Neural progenitor cell (in vitro differentiated cells): ENCODE measurements at regions not wholly inside any gene's neighbourhood (a gene's known extent, or its start where the extent isn't known, plus 50 kb on each side); places are given as distances from the start of the nearest gene placed in this dataset.

Experiments used
- DNase-seq: peaks from one replicate; pipeline ENCODE4 v3.0.0-alpha.2; 2016; ENCODE audit warnings: low spot score
- H2AFZ ChIP-seq: fragments of 200-600 bp; sonication (generic); replicated peaks from 2 replicates; pipeline ENCODE4 v1.6.1; 2016; ENCODE audit warnings: antibody characterized with exemption
- H3F3A ChIP-seq: fragments of 200-600 bp; sonication (generic); 2 replicates; pipeline ENCODE4 v1.6.1; 2016; ENCODE audit warnings: antibody characterized with exemption, low read depth
- H3K27ac ChIP-seq: fragments of 200-600 bp; sonication (generic); 2 replicates; pipeline ENCODE4 v1.5.1; 2016; ENCODE audit warnings: mild to moderate bottlenecking
- H3K27me3 ChIP-seq: fragments of 200-600 bp; sonication (generic); 2 replicates; pipeline ENCODE4 v1.6.1; 2016; ENCODE audit warnings: mild to moderate bottlenecking, moderate library complexity
- H3K36me3 ChIP-seq: fragments of 200-600 bp; sonication (generic); 2 replicates; pipeline ENCODE4 v1.5.1; 2016
- H3K4me1 ChIP-seq: fragments of 200-600 bp; sonication (generic); 2 replicates; pipeline ENCODE4 v1.6.1; 2016; ENCODE audit warnings: mixed run types
- H3K4me2 ChIP-seq: fragments of 200-600 bp; sonication (generic); 2 replicates; pipeline ENCODE4 v1.6.1; 2016
- H3K4me3 ChIP-seq: fragments of 200-600 bp; sonication (generic); 2 replicates; pipeline ENCODE4 v1.5.1; 2016
- H3K79me2 ChIP-seq: fragments of 200-600 bp; sonication (generic); 2 replicates; pipeline ENCODE4 v1.6.1; 2016; ENCODE audit warnings: low read depth
- H3K9ac ChIP-seq: fragments of 200-600 bp; sonication (generic); 2 replicates; pipeline ENCODE4 v1.6.1; 2016
- H3K9me3 ChIP-seq: fragments of 200-600 bp; sonication (generic); 2 replicates; pipeline ENCODE4 v1.5.1; 2016; ENCODE audit warnings: low read depth
- H4K20me1 ChIP-seq: fragments of 200-600 bp; sonication (generic); 2 replicates; pipeline ENCODE4 v1.6.1; 2016; ENCODE audit warnings: low read depth
- H3K27ac Mint-ChIP-seq: 3 replicates; pipeline ENCODE4 v1.8.0; 2021; ENCODE audit warnings: mixed read lengths
- H3K27me3 Mint-ChIP-seq: 2 replicates; pipeline ENCODE4 v1.8.0; 2022; ENCODE audit warnings: low read depth, mild to moderate bottlenecking, inconsistent platforms, moderate library complexity, mixed read lengths; ENCODE audit not compliant: insufficient read depth
- H3K36me3 Mint-ChIP-seq: 3 replicates; pipeline ENCODE4 v1.8.0; 2021; ENCODE audit warnings: mixed read lengths
- H3K4me1 Mint-ChIP-seq: 3 replicates; pipeline ENCODE4 v1.8.0; 2021; ENCODE audit warnings: mixed read lengths
- H3K4me3 Mint-ChIP-seq: 3 replicates; pipeline ENCODE4 v1.8.0; 2021; ENCODE audit warnings: mild to moderate bottlenecking, moderate library complexity, mixed read lengths
- H3K9me3 Mint-ChIP-seq: 3 replicates; pipeline ENCODE4 v1.8.0; 2020; ENCODE audit warnings: mixed read lengths
- CTCF ChIP-seq: fragments of 200-600 bp; sonication (generic); IDR thresholded peaks from 2 replicates; pipeline ENCODE4 v1.5.1; 2017; ENCODE audit warnings: antibody characterized with exemption, mild to moderate bottlenecking
- EZH2 ChIP-seq: fragments of 200-600 bp; sonication (generic); IDR thresholded peaks from 2 replicates; pipeline ENCODE4 v1.6.1; 2017; ENCODE audit warnings: antibody characterized with exemption, mild to moderate bottlenecking, moderate library complexity
- EZH2phosphoT487 ChIP-seq: fragments of 200-600 bp; sonication (generic); IDR thresholded peaks from 2 replicates; pipeline ENCODE4 v1.6.1; 2017; ENCODE audit warnings: antibody characterized with exemption

DNA sequence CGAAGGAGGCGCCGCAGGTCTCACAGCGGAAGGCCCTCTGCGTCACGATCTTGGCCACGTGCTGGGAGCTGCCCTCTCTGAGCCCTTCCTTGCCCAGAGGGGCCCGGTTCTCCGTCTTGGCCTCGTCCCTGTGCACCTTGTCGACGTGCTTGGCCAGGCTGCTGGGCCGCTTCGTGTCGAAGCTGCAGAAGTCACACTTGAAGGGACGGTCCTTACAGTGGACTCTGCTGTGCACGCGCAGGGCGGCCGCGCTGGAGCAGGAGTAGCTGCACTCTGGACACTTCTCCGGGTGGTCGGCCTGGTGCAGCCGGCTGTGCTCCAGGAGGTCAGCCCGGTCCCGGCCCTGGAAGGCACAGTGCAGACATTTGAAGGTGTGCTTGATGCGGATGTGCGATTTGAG is 106.9 kb downstream of the ZFP64 start:
- Histone ChIP-seq H3F3A (no peaks in the 10 kb centered on the region), H2AFZ (no peak overlapping the region), H3K9ac (no peak overlapping the region), H3K79me2 (no peaks in the 10 kb centered on the region), H3K9me3 (peaks cover 10% of the 10 kb centered on the region), H3K27ac (no peak overlapping the region), H3K4me3 (no peak overlapping the region), H4K20me1 (no peaks in the 10 kb centered on the region), H3K36me3 (peaks cover 14% of the 10 kb centered on the region), H3K4me1 (peaks cover 21% of the 10 kb centered on the region), H3K4me2 (no peak overlapping the region), H3K27me3 (no peaks in the 10 kb centered on the region)
- DNase-seq = no peak
- TF ChIP-seq EZH2 (no peak), CTCF (no peak), EZH2phosphoT487 (no peak)
- Mint-ChIP-seq H3K27me3 (peaks cover 2% of the 10 kb centered on the region), H3K36me3 (peaks cover 25% of the 10 kb centered on the region), H3K4me3 (no peak overlapping the region), H3K4me1 (peaks cover 14% of the 10 kb centered on the region), H3K27ac (no peak overlapping the region), H3K9me3 (peaks cover 14% of the 10 kb centered on the region)

GRCh38 chr20:52083627-52084232 is 107.8 kb downstream of the ZFP64 start:
- Mint-ChIP-seq H3K4me3 (no peak overlapping the region), H3K9me3 (peaks cover 14% of the 10 kb centered on the region), H3K4me1 (peaks cover 14% of the 10 kb centered on the region), H3K36me3 (peaks cover 25% of the 10 kb centered on the region), H3K27ac (no peak overlapping the region), H3K27me3 (peaks cover 2% of the 10 kb centered on the region)
- H3F3A ChIP-seq = no peaks in the 10 kb centered on the region
- H3K4me2 ChIP-seq = no peak overlapping the region
- no peak overlapping the region for H3K4me3 ChIP-seq
- peak; percentile 82 for DNase-seq
- no peak overlapping the region for H3K27ac ChIP-seq
- H3K9ac ChIP-seq = no peak overlapping the region
- H3K36me3 ChIP-seq = peaks cover 14% of the 10 kb centered on the region
- peaks cover 10% of the 10 kb centered on the region for H3K9me3 ChIP-seq
- peaks cover 21% of the 10 kb centered on the region for H3K4me1 ChIP-seq
- no peaks in the 10 kb centered on the region for H3K79me2 ChIP-seq
- no peak for TF ChIP-seq EZH2phosphoT487
- TF ChIP-seq CTCF = peak; percentile 85
- H4K20me1 ChIP-seq = no peaks in the 10 kb centered on the region
- no peaks in the 10 kb centered on the region for H3K27me3 ChIP-seq
- no peak overlapping the region for H2AFZ ChIP-seq

DNA sequence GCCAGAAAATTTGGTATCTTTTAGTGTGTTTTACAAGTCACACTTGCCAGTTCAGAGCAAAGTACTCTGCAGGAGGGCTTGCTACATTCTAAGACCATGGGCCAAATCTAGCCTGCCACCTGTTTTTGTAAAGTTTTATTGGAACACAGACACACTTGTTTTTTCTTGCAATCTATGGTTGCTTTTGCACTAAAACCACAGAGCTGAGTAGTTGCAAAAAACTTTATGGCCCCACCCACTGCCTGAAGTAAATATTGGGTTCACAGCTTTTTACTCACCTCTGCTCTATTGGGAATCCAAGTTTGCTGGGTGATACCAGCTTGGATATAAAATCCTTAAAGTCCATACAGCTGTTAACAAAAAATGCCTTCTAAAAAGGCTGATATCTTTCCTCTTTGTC is 109.0 kb downstream of the ZFP64 start:
- Histone ChIP-seq H3F3A (no peaks in the 10 kb centered on the region), H3K9ac (no peak overlapping the region), H3K9me3 (peaks cover 10% of the 10 kb centered on the region), H3K4me3 (no peak overlapping the region), H3K36me3 (peaks cover 8% of the 10 kb centered on the region), H3K4me1 (peaks cover 21% of the 10 kb centered on the region), H3K79me2 (no peaks in the 10 kb centered on the region), H2AFZ (no peak overlapping the region), H3K27me3 (no peaks in the 10 kb centered on the region), H3K4me2 (no peak overlapping the region), H3K27ac (no peak overlapping the region), H4K20me1 (no peaks in the 10 kb centered on the region)
- no peak for DNase-seq
- Mint-ChIP-seq H3K4me1 (peaks cover 14% of the 10 kb centered on the region), H3K9me3 (peaks cover 9% of the 10 kb centered on the region), H3K27ac (no peak overlapping the region), H3K4me3 (no peak overlapping the region), H3K27me3 (peaks cover 4% of the 10 kb centered on the region), H3K36me3 (peaks cover 15% of the 10 kb centered on the region)
- TF ChIP-seq EZH2phosphoT487 (no peak), CTCF (no peak), EZH2 (no peak)
